CD4-positive, alpha-beta T cell treated with Interleukin-4 for 1 hour (primary cell): ENCODE measurements at regions not wholly inside any gene's neighbourhood (a gene's known extent, or its start where the extent isn't known, plus 50 kb on each side); places are given as distances from the start of the nearest gene placed in this dataset.
"Not testable (repeated sequence)": the region's sequence is repeated elsewhere in the genome, so short reads cannot be mapped to it uniquely, and the experiment has no call there.

Source experiments
- DNase-seq, 2 donors: peaks; one replicate each; pipeline ENCODE4 v3.0.0-alpha.2; 2020 to 2022

DNA sequence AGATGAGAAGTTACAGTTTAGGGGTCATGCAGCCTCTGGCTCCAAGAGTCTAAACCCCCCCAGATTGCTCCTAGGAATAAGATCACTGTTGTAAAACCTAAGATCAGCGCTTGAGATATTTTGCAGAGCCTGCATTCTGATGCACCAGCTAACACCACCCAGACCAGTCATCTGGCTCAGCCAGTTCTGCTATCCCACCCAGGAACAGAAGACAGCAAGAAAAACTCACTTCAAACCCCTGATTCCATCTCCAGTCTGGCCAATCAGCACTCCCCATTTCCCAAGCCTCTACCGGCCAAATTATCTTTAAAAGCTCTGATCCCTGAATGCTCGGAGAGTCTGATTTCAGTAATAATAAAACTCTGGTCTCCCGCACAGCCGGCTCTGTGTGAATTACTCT is 158.6 kb downstream of the ZNF664 start:
- no peak for DNase-seq

DNA sequence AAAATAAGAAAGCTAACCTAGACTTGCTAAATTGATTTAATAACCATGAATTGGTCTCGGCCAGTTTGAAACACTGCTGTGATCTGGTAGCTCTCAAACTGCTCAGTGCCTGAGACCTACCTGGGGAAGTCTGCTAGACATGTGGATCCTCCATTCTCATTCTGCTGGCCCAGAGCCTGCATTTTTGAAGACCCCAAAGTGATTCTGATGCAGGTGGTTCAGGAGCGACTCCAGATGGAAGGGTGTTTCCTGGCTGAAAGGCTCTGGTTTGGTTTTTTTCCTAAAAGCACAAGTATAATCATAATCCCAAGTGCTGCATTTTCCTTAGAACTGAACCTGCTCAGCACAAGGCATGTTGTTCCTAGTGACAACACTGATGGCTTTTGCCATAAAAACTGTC is 159.5 kb downstream of the ZNF664 start:
- no peak for DNase-seq

GRCh38 chr12:124136796-124137195 is 158.1 kb upstream of the RFLNA start:
- no peak for DNase-seq

DNA sequence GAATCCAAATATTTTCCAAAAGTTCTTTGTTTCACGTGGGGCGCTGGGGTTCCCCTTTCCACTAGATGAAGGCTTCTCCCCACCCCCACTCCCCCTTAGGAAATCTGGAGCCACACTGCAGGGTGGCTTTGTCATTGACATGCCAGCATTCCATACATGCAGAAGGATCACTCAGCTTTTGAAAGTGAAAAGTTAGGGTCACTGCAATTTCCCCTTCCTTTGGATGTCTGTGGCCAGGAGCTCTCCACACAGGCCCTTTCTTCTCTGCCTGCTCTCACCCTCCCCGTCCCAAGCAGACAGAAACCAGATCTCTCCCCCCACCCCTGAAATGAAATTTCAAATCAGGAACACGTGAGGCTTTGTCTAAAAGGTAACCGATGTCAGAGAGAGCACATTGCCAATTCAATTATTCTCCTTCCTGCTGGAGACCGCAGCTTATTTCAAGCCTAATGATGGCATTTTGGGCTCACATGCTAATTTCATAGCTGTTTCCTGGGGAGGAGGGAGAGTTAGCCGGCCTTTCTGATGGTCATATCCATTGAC is 153.9 kb upstream of the RFLNA start:
- DNase-seq = no peak

GRCh38 chr12:124141611-124142010 is 153.3 kb upstream of the RFLNA start:
- DNase-seq = not testable (repeated sequence)

DNA sequence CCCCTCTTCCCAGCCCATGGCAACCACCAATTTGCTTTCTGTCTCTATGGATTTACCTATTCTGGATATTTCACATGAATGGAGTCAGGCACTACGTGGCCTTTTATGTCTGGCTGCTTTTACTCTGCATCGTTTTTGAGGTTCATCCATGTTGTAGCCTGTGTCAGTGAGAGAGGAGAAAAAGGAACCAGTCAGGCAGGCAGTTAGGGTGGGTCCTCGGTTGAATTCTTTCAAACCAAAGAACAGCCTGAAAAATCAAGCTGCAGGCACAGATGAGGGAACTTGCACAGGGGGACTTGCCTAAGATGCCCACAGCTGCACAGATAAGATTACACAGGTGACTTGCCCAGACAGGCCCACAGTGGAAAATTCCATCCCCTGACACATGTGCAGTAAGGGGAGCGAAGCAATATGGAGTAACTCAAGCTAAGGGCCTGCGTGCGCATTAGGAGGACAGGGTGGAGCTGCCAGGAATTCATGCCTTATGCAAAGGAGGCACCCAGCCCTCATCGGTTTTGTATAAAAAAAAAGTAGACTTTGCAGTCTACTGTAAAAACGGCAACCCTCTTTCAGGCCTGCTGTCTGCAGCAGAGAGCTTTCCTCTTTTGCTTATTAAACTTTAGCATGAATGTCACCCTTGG is 152.4 kb upstream of the RFLNA start:
- DNase-seq = no peak

GRCh38 chr12:124143726-124144125 is 151.2 kb upstream of the RFLNA start:
- no peak for DNase-seq

DNA sequence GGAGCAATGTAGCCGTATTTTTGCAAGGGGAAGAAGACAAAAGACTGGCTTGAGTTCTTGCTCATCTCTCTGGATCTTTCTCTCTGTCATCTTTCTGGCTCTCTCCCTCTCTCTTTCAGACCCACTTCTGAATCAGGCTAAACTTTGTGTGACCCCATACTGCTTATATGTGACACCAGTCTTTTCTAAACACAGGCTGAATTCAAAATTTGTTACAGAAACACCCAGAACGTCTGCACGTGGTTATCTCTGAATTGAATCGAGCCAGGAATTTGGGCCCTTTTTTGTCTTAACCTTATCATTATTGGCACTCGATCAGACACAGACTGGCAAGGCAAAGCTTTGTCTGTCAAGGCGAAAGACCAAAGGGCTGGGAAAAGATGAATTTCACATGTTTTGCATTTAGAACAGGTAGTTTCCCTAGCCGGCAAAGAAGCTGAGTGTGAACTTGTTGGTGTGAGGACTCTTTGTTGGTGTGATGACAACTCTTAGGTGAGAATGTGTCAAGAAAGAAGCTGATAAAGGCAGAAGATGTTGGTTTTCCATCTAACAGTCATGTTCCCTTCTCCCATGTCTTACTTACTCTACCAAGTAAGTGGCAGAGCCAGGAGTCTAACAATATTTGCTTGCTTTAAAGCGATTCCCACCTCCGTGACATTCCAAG is 150.2 kb upstream of the RFLNA start:
- DNase-seq = no peak

GRCh38 chr12:124147027-124147426 is 147.9 kb upstream of the RFLNA start:
- no peak for DNase-seq

DNA sequence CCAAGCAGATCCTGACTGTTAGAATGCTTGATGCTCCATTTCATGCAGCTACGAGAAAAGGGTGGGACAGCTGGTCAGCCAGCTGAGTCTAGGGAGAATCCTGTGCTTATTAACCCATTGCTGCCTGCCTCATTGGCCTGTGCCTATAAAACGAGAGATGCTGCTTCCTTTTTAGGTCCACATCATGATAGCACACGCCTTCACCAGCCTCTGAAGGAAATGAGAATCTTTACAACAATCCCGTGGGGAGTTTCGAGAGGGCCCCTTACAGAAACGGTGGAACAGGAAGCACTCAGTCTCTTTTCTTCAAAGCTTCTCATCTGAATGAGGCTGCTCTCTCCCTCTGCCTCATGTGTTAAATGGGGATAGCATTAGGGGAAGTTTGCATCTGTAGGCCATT is 147.3 kb upstream of the RFLNA start:
- no peak for DNase-seq

GRCh38 chr12:124148481-124149273 is 146.2 kb upstream of the RFLNA start:
- DNase-seq = no peak

GRCh38 chr12:124149287-124149686 is 145.6 kb upstream of the RFLNA start:
- DNase-seq = no peak

DNA sequence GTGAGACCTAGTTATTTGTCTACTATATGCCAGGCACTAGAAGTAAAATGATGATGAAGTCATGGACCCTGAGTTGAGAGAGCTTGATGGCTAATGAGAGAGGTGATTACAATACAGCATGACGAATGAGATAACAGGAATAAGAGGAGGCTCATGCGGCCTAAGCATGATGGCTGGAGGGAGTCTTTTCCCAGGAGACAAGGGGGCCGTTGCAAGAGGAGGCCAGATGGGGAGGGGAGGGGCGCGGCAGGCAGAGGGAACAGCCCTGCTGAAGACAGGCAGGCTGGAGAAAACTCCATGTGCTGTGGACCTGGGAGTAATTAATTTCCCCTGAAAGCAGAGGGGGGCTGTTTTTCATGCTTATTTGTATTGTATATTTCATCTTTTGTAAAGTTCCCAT is 144.7 kb upstream of the RFLNA start:
- no peak for DNase-seq

DNA sequence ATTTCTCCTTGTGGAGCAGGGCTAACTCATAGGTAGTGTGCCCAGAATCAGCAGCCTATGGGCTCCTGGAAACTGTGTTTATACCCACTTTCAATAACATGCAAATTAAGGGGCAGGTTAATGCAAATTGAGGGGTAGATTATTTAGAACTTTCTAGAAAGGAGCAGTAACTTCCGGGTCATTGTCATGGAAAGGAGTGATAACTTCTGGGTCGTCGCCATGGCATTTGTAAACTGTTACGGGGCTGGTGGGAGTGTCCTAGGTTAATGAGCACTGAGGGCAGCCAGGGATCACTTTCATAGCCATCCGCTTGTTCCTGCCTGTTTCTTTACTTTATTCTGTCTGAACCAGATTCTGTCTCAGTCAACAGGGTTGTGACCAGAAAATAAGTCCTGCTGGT is 143.3 kb upstream of the RFLNA start:
- no peak for DNase-seq

GRCh38 chr12:124152731-124153130 is 142.2 kb upstream of the RFLNA start:
- no peak for DNase-seq

DNA sequence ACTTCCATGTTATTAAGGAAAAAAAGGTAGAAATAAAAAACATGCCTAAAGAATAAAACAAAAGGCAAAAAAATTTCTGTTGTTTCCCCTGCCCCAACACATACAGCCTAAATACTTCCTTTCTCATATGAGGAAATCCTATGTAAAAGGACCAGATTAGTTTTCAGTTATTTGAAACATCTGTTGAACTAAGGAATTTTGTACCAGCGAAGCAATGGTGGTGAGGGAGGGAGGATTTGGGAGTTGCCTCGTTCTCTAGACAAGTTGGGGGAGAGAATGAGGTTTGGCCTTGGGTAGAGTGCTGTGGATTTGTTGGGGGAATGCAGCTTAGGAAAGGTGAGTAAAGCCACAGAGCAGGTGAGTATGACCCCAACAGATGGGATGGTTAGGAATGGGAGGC is 141.5 kb upstream of the RFLNA start:
- no peak for DNase-seq

- no peak for DNase-seq
Observed at GRCh38 chr12:124157406-124157805, 137.5 kb upstream of the RFLNA start.

GRCh38 chr12:124159655-124160054 is 135.2 kb upstream of the RFLNA start:
- DNase-seq = no peak

DNA sequence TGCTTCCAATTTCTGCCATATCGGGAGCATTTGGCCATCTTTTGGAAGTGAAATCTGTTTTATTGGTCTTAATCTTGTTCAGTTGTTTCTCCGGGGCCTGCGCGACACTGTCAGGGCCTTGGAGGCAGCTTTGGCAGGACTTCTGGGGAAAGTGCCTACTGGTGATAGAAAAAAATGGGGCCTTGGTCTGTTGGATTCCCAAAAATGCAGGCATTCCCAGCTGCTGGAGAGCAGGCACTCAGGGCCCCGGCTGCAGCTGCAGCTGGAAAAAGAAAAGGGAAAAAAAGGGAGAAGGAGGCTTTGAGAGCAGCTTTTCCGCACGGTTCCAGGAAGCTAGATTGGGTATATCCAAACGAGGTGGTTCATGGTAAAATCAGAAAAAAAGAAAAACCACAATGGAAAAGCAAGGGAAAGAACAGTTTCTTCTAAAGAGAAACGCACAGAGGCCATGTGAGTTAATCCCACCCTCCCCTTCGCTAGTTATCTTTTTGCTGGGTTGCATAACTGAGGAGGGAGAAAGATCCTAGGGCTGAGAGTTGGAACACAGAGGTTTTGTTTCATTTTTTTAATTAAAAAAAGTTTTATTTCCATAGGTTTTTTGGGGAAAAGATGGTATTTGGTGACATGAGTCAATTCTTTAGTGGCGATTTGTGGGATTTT is 134.7 kb upstream of the RFLNA start:
- no peak for DNase-seq

DNA sequence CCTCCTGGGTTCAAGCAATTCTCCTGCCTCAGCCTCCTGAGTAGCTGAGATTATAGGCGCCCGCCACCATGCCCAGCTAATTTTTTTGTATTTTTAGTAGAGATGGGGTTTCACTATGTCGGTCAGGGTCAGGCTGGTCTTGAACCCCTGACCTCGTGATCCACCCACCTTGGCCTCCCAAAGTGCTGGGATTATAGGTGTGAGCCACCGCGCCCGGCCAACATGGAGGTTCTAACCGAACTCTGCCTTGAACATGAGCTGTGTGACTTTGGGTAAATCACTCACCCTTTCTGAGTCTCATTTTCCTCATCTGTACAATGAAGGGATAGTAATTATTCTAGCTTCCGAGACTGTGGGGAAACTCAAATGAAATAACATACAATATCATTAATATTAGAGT is 133.5 kb upstream of the RFLNA start:
- not testable (repeated sequence) for DNase-seq

GRCh38 chr12:124162151-124163110 is 132.5 kb upstream of the RFLNA start:
- DNase-seq = no peak

DNA sequence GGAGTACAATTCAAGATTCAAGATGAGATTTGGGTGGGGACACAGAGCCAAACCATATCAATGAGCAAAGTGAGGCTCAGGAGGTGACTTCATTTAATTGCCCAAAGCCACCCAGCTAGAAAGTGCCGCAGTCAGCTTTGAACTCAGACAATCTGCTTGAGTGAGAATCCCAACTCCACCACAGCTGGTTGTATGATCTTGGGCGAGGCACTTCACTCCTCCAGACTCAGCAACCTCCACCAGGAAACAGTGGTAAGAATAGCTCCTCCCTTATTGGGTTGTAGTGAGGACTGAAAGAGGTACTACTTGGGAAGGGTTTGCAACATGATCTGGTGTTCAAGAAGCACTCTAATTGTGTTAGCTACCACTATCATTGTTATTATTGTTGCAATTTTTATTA is 129.2 kb upstream of the RFLNA start:
- DNase-seq = no peak
